Activated CD4-positive, CD25-positive, alpha-beta regulatory T cell treated with anti-CD3 and anti-CD28 coated beads, Interleukin-2, amount 50 U/mL, for 24 hours (primary cell): ENCODE measurements at regions not wholly inside any gene's neighbourhood (a gene's known extent, or its start where the extent isn't known, plus 50 kb on each side); places are given as distances from the start of the nearest gene placed in this dataset.
"Not testable (repeated sequence)": the region's sequence is repeated elsewhere in the genome, so short reads cannot be mapped to it uniquely, and the experiment has no call there.

Source experiments
- ATAC-seq, 2 donors: fragments of 150-1000 bp; cut with Tn5 transposase; one replicate each; pipeline ENCODE4 v1.10.0; 2021; ENCODE audit warnings: mild to moderate bottlenecking in 1 of 2, moderate library complexity in 1 of 2

GRCh38 chr7:97928844-97929243 lies 56.6 kb upstream of the ASNS start:
- not testable (repeated sequence) for ATAC-seq

GRCh38 chr7:97927790-97928748 lies 55.9 kb upstream of the ASNS start:
- ATAC-seq = peak; percentile 59 to 60
